Lower lobe of right lung (tissue), 2 donors: ENCODE measurements at regions not wholly inside any gene's neighbourhood (a gene's known extent, or its start where the extent isn't known, plus 50 kb on each side); places are given as distances from the start of the nearest gene placed in this dataset.

Experiments used
- ATAC-seq, 2 donors: fragments of 200-7000 bp; cut with Tn5 transposase; one replicate each; pipeline ENCODE4 v1.9.1; 2020 to 2022; ENCODE audit warnings: mild to moderate bottlenecking in 2 of 2, moderate library complexity in 2 of 2
- DNase-seq: peaks from one replicate; pipeline ENCODE4 v3.0.0-alpha.2; 2020
- H3K27ac ChIP-seq: fragments of 200-600 bp; one replicate; pipeline ENCODE4 v1.8.0; 2022
- H3K27me3 ChIP-seq: fragments of 200-600 bp; one replicate; pipeline ENCODE4 v1.8.0; 2022; ENCODE audit warnings: low read depth
- H3K36me3 ChIP-seq: fragments of 200-600 bp; one replicate; pipeline ENCODE4 v1.8.0; 2022; ENCODE audit warnings: mild to moderate bottlenecking
- H3K4me1 ChIP-seq: fragments of 200-600 bp; one replicate; pipeline ENCODE4 v1.8.0; 2022
- H3K4me3 ChIP-seq: fragments of 200-600 bp; one replicate; pipeline ENCODE4 v1.8.0; 2022; ENCODE audit warnings: mild to moderate bottlenecking
- H3K9me3 ChIP-seq: fragments of 200-600 bp; one replicate; pipeline ENCODE4 v1.8.0; 2022
- intact Hi-C: fragments of 100-400 bp; cut with DNase I; formaldehyde crosslinking; loops from one replicate; pipeline ENCODE4 v1.11.0; 2022
- TF ChIP-seq, protein P1 (sequence below): fragments of 200-600 bp; IDR thresholded peaks from one replicate; pipeline ENCODE4 v1.8.0; 2022; ENCODE audit warnings: antibody characterized with exemption, mild to moderate bottlenecking
- donor health status: DM: no; HTN: yes; CAD: no; lungs with severe emphysema.

DNA sequence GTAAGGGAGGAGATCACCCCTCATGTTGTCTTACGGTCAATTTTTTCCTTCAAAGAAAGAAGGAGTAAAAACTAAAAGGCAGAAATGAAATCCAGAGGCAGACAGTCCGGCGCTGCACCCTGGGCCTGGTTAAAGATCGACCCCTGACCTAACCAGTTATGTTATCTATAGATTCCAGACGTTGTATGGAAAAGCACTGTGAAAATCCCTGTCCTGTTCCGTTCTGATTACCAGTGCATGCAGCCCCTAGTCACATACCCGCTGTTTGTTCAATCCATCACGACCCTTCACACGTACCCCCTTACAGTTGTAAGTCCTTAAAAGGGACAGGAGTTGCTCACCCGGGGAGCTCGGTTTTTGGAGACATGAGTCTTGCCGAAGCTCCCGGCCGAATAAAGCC, 105.6 kb upstream of the JADE1 start:
- Histone ChIP-seq H3K4me3 (no peak overlapping the region), H3K36me3 (no peaks in the 10 kb centered on the region), H3K27ac (no peak overlapping the region), H3K4me1 (no peaks in the 10 kb centered on the region), H3K27me3 (no peaks in the 10 kb centered on the region), H3K9me3 (no peaks in the 10 kb centered on the region)
- intact Hi-C loops: no loop called here
- no peak for DNase-seq
- TF ChIP-seq, protein P1, sequence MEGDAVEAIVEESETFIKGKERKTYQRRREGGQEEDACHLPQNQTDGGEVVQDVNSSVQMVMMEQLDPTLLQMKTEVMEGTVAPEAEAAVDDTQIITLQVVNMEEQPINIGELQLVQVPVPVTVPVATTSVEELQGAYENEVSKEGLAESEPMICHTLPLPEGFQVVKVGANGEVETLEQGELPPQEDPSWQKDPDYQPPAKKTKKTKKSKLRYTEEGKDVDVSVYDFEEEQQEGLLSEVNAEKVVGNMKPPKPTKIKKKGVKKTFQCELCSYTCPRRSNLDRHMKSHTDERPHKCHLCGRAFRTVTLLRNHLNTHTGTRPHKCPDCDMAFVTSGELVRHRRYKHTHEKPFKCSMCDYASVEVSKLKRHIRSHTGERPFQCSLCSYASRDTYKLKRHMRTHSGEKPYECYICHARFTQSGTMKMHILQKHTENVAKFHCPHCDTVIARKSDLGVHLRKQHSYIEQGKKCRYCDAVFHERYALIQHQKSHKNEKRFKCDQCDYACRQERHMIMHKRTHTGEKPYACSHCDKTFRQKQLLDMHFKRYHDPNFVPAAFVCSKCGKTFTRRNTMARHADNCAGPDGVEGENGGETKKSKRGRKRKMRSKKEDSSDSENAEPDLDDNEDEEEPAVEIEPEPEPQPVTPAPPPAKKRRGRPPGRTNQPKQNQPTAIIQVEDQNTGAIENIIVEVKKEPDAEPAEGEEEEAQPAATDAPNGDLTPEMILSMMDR: no peak
- ATAC-seq: no peak

DNA sequence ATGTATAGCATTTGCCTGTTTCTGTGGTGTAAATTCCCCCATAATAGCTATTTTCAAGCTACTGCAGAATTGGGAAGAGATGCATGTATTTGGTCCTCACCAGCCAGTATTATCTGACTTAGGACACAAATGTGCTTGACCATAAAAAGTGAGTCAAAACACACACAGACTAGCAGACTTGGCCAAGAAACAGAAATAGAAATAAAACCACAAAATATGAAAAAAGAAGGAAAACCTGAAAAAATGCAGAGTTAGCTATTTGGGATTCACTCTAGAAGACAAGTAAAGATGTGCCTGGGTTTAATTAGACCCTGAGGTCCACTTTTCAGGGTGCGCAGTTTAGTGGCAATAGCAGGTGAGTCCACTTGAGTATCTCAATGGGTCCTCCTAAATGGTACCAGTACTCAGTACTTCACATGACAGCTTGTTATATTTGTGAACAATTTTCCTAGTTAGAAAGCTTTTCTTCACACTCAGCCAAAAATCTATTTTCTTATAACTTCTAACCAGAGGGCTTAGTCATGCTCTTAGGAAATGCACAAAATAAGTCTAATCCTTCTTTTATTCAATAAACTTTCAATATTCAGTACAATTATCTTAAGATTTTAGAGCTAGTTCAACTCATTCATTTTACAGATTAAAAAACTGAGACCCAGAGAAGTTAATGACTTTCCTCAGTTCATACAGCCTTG, 108.7 kb upstream of the JADE1 start:
- H3K4me3 ChIP-seq: no peak overlapping the region
- ATAC-seq (no peak), DNase-seq (no peak)
- intact Hi-C loops: no loop called here
- H3K27me3 ChIP-seq: no peaks in the 10 kb centered on the region
- TF ChIP-seq, protein P1: no peak
- no peaks in the 10 kb centered on the region for H3K4me1 ChIP-seq
- H3K9me3 ChIP-seq: no peaks in the 10 kb centered on the region
- H3K36me3 ChIP-seq: no peaks in the 10 kb centered on the region
- H3K27ac ChIP-seq: no peak overlapping the region

DNA sequence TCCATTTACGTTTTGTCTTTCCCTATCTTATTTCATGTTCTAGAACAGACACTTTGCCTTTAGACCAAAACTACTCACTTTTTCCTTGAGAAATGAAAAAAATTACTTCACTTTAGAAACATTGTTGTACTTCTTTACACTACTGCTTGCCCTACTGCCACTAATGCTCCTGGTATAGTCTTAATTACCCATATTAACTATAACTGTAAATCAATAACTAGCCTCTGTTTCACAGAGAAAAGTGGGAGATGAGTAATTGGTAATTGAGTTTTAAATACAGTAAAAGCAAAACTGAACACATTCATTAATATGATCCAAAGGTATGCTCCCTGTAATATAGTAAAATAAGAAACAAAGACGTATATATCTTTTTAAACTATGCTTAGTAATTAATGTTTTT, 111.1 kb upstream of the JADE1 start:
- TF ChIP-seq, protein P1: no peak
- Histone ChIP-seq H3K9me3 (no peaks in the 10 kb centered on the region), H3K36me3 (no peaks in the 10 kb centered on the region), H3K27ac (no peak overlapping the region), H3K4me3 (no peak overlapping the region), H3K27me3 (no peaks in the 10 kb centered on the region), H3K4me1 (no peaks in the 10 kb centered on the region)
- ATAC-seq (no peak), DNase-seq (no peak)
- intact Hi-C loops: no loop called here

DNA sequence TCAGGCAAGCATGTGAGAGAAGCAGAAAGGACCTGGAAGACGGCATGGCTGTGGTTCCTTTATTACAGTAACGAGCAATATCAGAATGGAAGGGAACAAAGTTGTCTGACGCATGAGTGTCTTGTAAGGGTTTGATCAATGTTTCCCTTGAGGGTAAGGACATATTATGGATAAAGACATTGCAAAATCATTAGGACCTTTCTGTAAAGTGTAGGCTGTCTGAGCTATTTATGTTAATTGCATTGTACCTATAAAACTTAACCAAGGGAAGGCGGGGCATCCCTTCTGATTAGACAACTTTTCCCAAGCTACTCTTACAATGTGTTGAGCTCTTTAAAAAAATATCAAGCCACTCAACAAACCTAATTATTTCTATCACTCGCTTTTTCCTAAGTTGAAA, 112.2 kb upstream of the JADE1 start:
- ATAC-seq: no peak
- Histone ChIP-seq H3K4me3 (no peak overlapping the region), H3K27ac (no peak overlapping the region), H3K4me1 (no peaks in the 10 kb centered on the region), H3K27me3 (no peaks in the 10 kb centered on the region), H3K36me3 (no peaks in the 10 kb centered on the region), H3K9me3 (no peaks in the 10 kb centered on the region)
- DNase-seq: no peak
- intact Hi-C loops: no loop called here
- TF ChIP-seq, protein P1: no peak

DNA sequence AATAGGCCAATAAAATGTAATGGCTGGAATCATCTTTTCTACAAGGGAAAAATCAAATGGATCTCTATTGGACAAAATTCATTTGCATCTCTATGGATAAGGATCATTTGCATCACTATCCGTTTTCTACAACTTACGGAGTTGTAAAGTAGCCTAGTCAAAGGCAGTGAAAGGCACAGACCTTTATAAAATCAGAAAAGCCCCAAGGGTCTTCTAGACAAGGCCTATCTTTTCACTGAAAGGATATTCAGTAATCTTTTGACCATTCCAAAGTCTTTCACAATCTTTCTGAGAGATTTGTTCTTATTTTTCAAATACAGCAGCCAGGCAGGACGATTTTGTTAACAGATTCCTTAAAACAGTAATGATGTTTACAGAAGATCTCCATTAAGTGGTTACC, 119.5 kb upstream of the JADE1 start:
- intact Hi-C loops: no loop called here
- H3K4me3 ChIP-seq: no peak overlapping the region
- H3K36me3 ChIP-seq: no peaks in the 10 kb centered on the region
- H3K9me3 ChIP-seq: no peaks in the 10 kb centered on the region
- TF ChIP-seq, protein P1: no peak
- no peaks in the 10 kb centered on the region for H3K27me3 ChIP-seq
- DNase-seq (no peak), ATAC-seq (no peak)
- H3K27ac ChIP-seq: no peak overlapping the region
- H3K4me1 ChIP-seq: no peaks in the 10 kb centered on the region
